ENCODE measurements at regions not wholly inside any gene's neighbourhood (a gene's known extent, or its start where the extent isn't known, plus 50 kb on each side); places are given as distances from the start of the nearest gene placed in this dataset.
A peak's percentile ranks its signal among the peaks of the same experiment; 100 is the strongest.

DNA sequence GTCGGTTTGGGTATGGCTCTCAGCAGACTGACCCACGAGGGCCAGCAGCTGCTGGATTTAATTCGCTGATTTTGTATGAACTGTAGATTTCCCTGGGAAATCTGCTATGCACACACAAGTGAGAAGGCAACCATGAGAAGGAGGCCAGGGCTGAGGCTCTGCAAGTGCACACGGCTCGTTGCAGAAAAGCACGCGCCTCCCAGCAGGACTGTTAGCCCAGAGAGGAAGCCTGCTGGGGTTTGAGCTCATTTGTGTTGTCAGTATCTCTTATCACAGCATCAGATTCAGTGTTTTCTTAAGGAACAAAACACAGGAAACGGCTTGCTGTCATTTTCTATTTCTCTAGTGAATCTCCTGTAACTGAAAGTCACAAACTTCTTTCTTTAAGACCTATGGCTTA lies 296.2 kb upstream of the FAT1 start:
- Histone ChIP-seq H3K4me3 (ENCODE audit: low read depth, low read length, poor library complexity, severe bottlenecking) (no peak overlapping the region), H3K27ac (ENCODE audit: low read depth, low read length, poor library complexity, severe bottlenecking) (no peak overlapping the region), H3K4me1 (ENCODE audit: insufficient read depth, low read length, poor library complexity, severe bottlenecking) (no peaks in the 10 kb centered on the region), H3K27me3 (replicated peaks; ENCODE audit: insufficient read depth, low read depth, low read length, poor library complexity) (peaks cover 59% of the 10 kb centered on the region), H3K9me3 (ENCODE audit: low read depth, low read length, poor library complexity, severe bottlenecking) (no peaks in the 10 kb centered on the region), H3K36me3 (ENCODE audit: insufficient read depth, low read length, poor library complexity, severe bottlenecking) (no peaks in the 10 kb centered on the region)
- peak; percentile 78 for DNase-seq (ENCODE audit: low spot score)
- intact Hi-C loops (cut with micrococcal nuclease; ENCODE audit: unreplicated experiment), result no loop called here
- CTCF ChIA-PET, result interaction anchor here (0.6 kb wide), 1 partner anchor 1274 kb away, joined by 3 read pairs; no protein-coding TSS in a partner anchor
- no TSS peak for BruUV-seq (replicated peaks)
- TF ChIP-seq EZH2 (IDR thresholded peaks at IDR 0.05; ENCODE audit: borderline replicate concordance, low read depth, low read length, poor library complexity, severe bottlenecking), result no peak
- TF ChIP-seq, protein P1, sequence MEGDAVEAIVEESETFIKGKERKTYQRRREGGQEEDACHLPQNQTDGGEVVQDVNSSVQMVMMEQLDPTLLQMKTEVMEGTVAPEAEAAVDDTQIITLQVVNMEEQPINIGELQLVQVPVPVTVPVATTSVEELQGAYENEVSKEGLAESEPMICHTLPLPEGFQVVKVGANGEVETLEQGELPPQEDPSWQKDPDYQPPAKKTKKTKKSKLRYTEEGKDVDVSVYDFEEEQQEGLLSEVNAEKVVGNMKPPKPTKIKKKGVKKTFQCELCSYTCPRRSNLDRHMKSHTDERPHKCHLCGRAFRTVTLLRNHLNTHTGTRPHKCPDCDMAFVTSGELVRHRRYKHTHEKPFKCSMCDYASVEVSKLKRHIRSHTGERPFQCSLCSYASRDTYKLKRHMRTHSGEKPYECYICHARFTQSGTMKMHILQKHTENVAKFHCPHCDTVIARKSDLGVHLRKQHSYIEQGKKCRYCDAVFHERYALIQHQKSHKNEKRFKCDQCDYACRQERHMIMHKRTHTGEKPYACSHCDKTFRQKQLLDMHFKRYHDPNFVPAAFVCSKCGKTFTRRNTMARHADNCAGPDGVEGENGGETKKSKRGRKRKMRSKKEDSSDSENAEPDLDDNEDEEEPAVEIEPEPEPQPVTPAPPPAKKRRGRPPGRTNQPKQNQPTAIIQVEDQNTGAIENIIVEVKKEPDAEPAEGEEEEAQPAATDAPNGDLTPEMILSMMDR (conservative IDR thresholded peaks at IDR 0.05; ENCODE audit: low read depth, low read length), result no peak
- POLR2A ChIA-PET (ENCODE audit: low non-redundant PET), result no interaction called here

DNA sequence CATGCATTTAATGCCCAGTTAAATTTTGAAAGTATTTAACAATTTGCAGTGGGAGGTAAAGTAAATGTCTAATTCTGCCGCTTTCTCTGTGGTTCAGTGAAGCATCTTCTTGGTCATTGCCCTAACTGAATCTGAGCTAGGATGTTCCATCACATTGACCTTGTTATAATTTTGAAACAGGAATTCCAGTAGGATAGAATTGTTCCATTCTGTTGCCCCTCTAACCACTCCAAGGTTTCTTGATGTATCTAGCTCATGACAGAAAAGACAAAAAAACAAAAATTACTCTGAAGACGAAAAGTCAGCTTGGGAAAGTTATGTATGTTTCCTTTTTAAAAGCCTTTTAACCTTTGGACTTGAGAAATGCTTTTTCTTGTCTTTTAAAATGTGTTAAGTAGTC lies 297.0 kb upstream of the FAT1 start:
- intact Hi-C loops (cut with micrococcal nuclease; ENCODE audit: unreplicated experiment), result no loop called here
- H3K4me3 ChIP-seq (ENCODE audit: low read depth, low read length, poor library complexity, severe bottlenecking), result no peak overlapping the region
- DNase-seq (ENCODE audit: low spot score), result no peak
- TF ChIP-seq, protein P1 (conservative IDR thresholded peaks at IDR 0.05; ENCODE audit: low read depth, low read length), result no peak
- TF ChIP-seq EZH2 (IDR thresholded peaks at IDR 0.05; ENCODE audit: borderline replicate concordance, low read depth, low read length, poor library complexity, severe bottlenecking), result no peak
- H3K4me1 ChIP-seq (ENCODE audit: insufficient read depth, low read length, poor library complexity, severe bottlenecking), result no peaks in the 10 kb centered on the region
- H3K9me3 ChIP-seq (ENCODE audit: low read depth, low read length, poor library complexity, severe bottlenecking), result no peaks in the 10 kb centered on the region
- H3K27me3 ChIP-seq (replicated peaks; ENCODE audit: insufficient read depth, low read depth, low read length, poor library complexity), result peaks cover 59% of the 10 kb centered on the region
- no peaks in the 10 kb centered on the region for H3K36me3 ChIP-seq (ENCODE audit: insufficient read depth, low read length, poor library complexity, severe bottlenecking)
- ChIA-PET POLR2A (ENCODE audit: low non-redundant PET) (no interaction called here), CTCF (no interaction called here)
- BruUV-seq (replicated peaks), result no TSS peak
- no peak overlapping the region for H3K27ac ChIP-seq (ENCODE audit: low read depth, low read length, poor library complexity, severe bottlenecking)

DNA sequence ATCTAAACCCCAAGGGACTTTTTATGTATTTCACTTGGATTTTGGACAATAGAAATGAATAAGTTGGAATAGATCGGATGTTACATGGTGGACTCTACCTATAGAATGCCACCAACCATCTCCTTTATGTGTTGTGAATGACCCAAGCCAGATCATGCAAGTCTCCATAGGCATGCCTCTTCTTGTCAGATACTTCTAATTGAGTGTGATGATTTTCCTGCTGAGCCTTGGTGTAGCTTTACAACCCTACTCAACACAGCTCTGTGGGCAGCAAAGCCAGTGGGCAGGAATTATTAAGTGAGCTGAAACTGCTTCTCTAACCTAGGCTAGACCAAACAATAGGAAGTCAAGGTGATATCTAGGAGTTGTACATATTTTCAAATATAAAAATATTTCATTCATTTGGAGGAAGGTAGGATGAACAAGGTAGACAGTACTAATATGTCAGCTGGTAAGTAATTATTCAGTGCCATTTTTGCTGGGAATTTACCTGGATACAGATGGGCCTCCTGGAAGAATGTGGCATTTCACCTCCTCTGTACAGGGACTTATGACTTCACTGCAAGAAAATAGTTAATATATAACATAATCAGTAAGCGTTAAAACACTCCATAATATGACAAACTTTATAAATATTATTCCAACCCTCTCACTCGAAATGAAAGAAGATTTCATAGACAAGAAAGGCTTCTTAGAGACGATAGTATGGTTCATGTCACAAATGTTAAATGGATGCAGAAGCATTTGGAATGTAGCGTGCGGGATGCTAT lies 298.0 kb upstream of the FAT1 start:
- intact Hi-C loops (cut with micrococcal nuclease; ENCODE audit: unreplicated experiment), result no loop called here
- no TSS peak for BruUV-seq (replicated peaks)
- Histone ChIP-seq H3K4me1 (ENCODE audit: insufficient read depth, low read length, poor library complexity, severe bottlenecking) (no peaks in the 10 kb centered on the region), H3K36me3 (ENCODE audit: insufficient read depth, low read length, poor library complexity, severe bottlenecking) (no peaks in the 10 kb centered on the region), H3K27ac (ENCODE audit: low read depth, low read length, poor library complexity, severe bottlenecking) (no peak overlapping the region), H3K4me3 (ENCODE audit: low read depth, low read length, poor library complexity, severe bottlenecking) (no peak overlapping the region), H3K9me3 (ENCODE audit: low read depth, low read length, poor library complexity, severe bottlenecking) (no peaks in the 10 kb centered on the region), H3K27me3 (replicated peaks; ENCODE audit: insufficient read depth, low read depth, low read length, poor library complexity) (peaks cover 60% of the 10 kb centered on the region)
- no peak for TF ChIP-seq EZH2 (IDR thresholded peaks at IDR 0.05; ENCODE audit: borderline replicate concordance, low read depth, low read length, poor library complexity, severe bottlenecking)
- TF ChIP-seq, protein P1 (conservative IDR thresholded peaks at IDR 0.05; ENCODE audit: low read depth, low read length), result no peak
- CTCF ChIA-PET, result no interaction called here
- DNase-seq (ENCODE audit: low spot score), result no peak
- POLR2A ChIA-PET (ENCODE audit: low non-redundant PET), result no interaction called here

All from A673 (cell line).